Mucosa of descending colon (tissue), 3 donors: ENCODE measurements at regions not wholly inside any gene's neighbourhood (a gene's known extent, or its start where the extent isn't known, plus 50 kb on each side); places are given as distances from the start of the nearest gene placed in this dataset.

Experiments used
- ATAC-seq: fragments of 200-7000 bp; cut with Tn5 transposase; one replicate; pipeline ENCODE4 v1.9.1; 2020; ENCODE audit warnings: mild to moderate bottlenecking, moderate library complexity
- DNase-seq, 3 donors: peaks; one replicate each; pipeline ENCODE4 v3.0.0-alpha.2; 2020
- H3K36me3 ChIP-seq: fragments of 200-600 bp; one replicate; pipeline ENCODE4 v1.8.0; 2021; ENCODE audit warnings: low read depth, mild to moderate bottlenecking
- H3K4me1 ChIP-seq: fragments of 200-600 bp; one replicate; pipeline ENCODE4 v1.8.0; 2021; ENCODE audit warnings: low read depth, mild to moderate bottlenecking
- H3K4me3 ChIP-seq: fragments of 200-600 bp; one replicate; pipeline ENCODE4 v1.8.0; 2021; ENCODE audit warnings: mild to moderate bottlenecking
- H3K9me3 ChIP-seq: fragments of 200-600 bp; one replicate; pipeline ENCODE4 v1.8.0; 2021; ENCODE audit warnings: mild to moderate bottlenecking
- CTCF ChIP-seq: fragments of 200-600 bp; IDR thresholded peaks from one replicate; pipeline ENCODE4 v1.8.0; 2022; ENCODE audit warnings: antibody characterized with exemption, mild to moderate bottlenecking
- intact Hi-C, 2 donors: fragments of 100-400 bp; cut with DNase I in 1 of 2; cut with micrococcal nuclease in 1 of 2; formaldehyde crosslinking; loops; one replicate each; pipeline versions ENCODE4 v1.11.0 to v1.11.1; 2022; cut with DNase I, micrococcal nuclease
- donor health status: DM: no; HTN: no; CAD: no; lungs with moderate emphysema.
- donor health status: DM: no; HTN: no; CAD: no.
- donor health status: DM: no; HTN: yes; CAD: no.

- H3K36me3 ChIP-seq, result no peaks in the 10 kb centered on the region
- ATAC-seq, result no peak
- H3K9me3 ChIP-seq, result no peaks in the 10 kb centered on the region
- no peaks in the 10 kb centered on the region for H3K4me1 ChIP-seq
- H3K4me3 ChIP-seq, result no peak overlapping the region
- no peak for DNase-seq
- TF ChIP-seq CTCF, result no peak
- intact Hi-C loops, result no loop called here
These were observed 354.9 kb upstream of the PLXNA2 start for GRCh38 chr1:208599063-208599462.

GRCh38 chr1:208600456-208601190 lies 356.4 kb upstream of the PLXNA2 start:
- intact Hi-C loops, result no loop called here
- no peaks in the 10 kb centered on the region for H3K4me1 ChIP-seq
- no peaks in the 10 kb centered on the region for H3K9me3 ChIP-seq
- ATAC-seq (no peak), DNase-seq (no peak)
- H3K4me3 ChIP-seq, result no peak overlapping the region
- TF ChIP-seq CTCF, result no peak
- H3K36me3 ChIP-seq, result no peaks in the 10 kb centered on the region

GRCh38 chr1:208601561-208601960 lies 357.4 kb upstream of the PLXNA2 start:
- TF ChIP-seq CTCF, result no peak
- intact Hi-C loops, result no loop called here
- DNase-seq (no peak), ATAC-seq (no peak)
- Histone ChIP-seq H3K36me3 (no peaks in the 10 kb centered on the region), H3K9me3 (no peaks in the 10 kb centered on the region), H3K4me1 (no peaks in the 10 kb centered on the region), H3K4me3 (no peak overlapping the region)

- no peaks in the 10 kb centered on the region for H3K36me3 ChIP-seq
These were observed 359.5 kb upstream of the PLXNA2 start for GRCh38 chr1:208603721-208604120.

GRCh38 chr1:208604295-208604694 lies 360.1 kb upstream of the PLXNA2 start:
- Histone ChIP-seq H3K36me3 (no peaks in the 10 kb centered on the region), H3K9me3 (no peaks in the 10 kb centered on the region), H3K4me1 (no peaks in the 10 kb centered on the region), H3K4me3 (no peak overlapping the region)
- no peak for DNase-seq
- no peak for ATAC-seq
- intact Hi-C loops, result no loop called here
- no peak for TF ChIP-seq CTCF

More at GRCh38 chr1:208603721-208604120, 359.5 kb upstream of the PLXNA2 start:
- ATAC-seq, result no peak
- Histone ChIP-seq H3K4me1 (no peaks in the 10 kb centered on the region), H3K9me3 (no peaks in the 10 kb centered on the region), H3K4me3 (no peak overlapping the region)
- no peak for DNase-seq
- TF ChIP-seq CTCF, result no peak
- intact Hi-C loops, result no loop called here

- Histone ChIP-seq H3K4me3 (no peak overlapping the region), H3K4me1 (no peaks in the 10 kb centered on the region), H3K36me3 (no peaks in the 10 kb centered on the region), H3K9me3 (no peaks in the 10 kb centered on the region)
- no peak for DNase-seq
- intact Hi-C loops, result no loop called here
- TF ChIP-seq CTCF, result no peak
- ATAC-seq, result no peak
These were observed 362.8 kb upstream of the PLXNA2 start for GRCh38 chr1:208606959-208607358.
